GM21723 (cell line): ENCODE measurements at regions not wholly inside any gene's neighbourhood (a gene's known extent, or its start where the extent isn't known, plus 50 kb on each side); places are given as distances from the start of the nearest gene placed in this dataset.

Experiments used
- ATAC-seq: cut with Tn5 transposase; IDR thresholded peaks from one replicate; pipeline ENCODE4 v1.9.1; 2021; ENCODE audit warnings: mild to moderate bottlenecking, moderate library complexity; ENCODE audit not compliant: unreplicated experiment

- ATAC-seq: no peak
Observed at GRCh38 chr4:167645358-167645757, 411.1 kb upstream of the SPOCK3 start.

GRCh38 chr4:167652267-167652666 lies 418.0 kb upstream of the SPOCK3 start:
- no peak for ATAC-seq

GRCh38 chr4:167688660-167689142 lies 403.6 kb upstream of the ANXA10 start:
- no peak for ATAC-seq

- ATAC-seq: no peak
Observed at GRCh38 chr4:167702391-167702790, 389.9 kb upstream of the ANXA10 start.

GRCh38 chr4:167711517-167711916 lies 380.8 kb upstream of the ANXA10 start:
- no peak for ATAC-seq

GRCh38 chr4:167713756-167714155 lies 378.6 kb upstream of the ANXA10 start:
- no peak for ATAC-seq

GRCh38 chr4:167715176-167715575 lies 377.2 kb upstream of the ANXA10 start:
- no peak for ATAC-seq

GRCh38 chr4:167717495-167717894 lies 374.8 kb upstream of the ANXA10 start:
- ATAC-seq: no peak

GRCh38 chr4:167721617-167722486 lies 370.5 kb upstream of the ANXA10 start:
- ATAC-seq: no peak

GRCh38 chr4:167722487-167722808 lies 369.9 kb upstream of the ANXA10 start:
- no peak for ATAC-seq

- no peak for ATAC-seq
Observed at GRCh38 chr4:167724941-167725340, 367.4 kb upstream of the ANXA10 start.

GRCh38 chr4:167730769-167731168 lies 361.6 kb upstream of the ANXA10 start:
- ATAC-seq: no peak

GRCh38 chr4:167745024-167745687 lies 347.2 kb upstream of the ANXA10 start:
- no peak for ATAC-seq

GRCh38 chr4:167767281-167767680 lies 325.1 kb upstream of the ANXA10 start:
- ATAC-seq: no peak

GRCh38 chr4:167774646-167775045 lies 317.7 kb upstream of the ANXA10 start:
- ATAC-seq: no peak

- ATAC-seq: no peak
Observed at GRCh38 chr4:167775375-167775774, 317.0 kb upstream of the ANXA10 start.

- no peak for ATAC-seq
Observed at GRCh38 chr4:167779280-167779679, 313.1 kb upstream of the ANXA10 start.

GRCh38 chr4:167779864-167780263 lies 312.5 kb upstream of the ANXA10 start:
- ATAC-seq: no peak

GRCh38 chr4:167784826-167785225 lies 307.5 kb upstream of the ANXA10 start:
- no peak for ATAC-seq

- no peak for ATAC-seq
Observed at GRCh38 chr4:167785523-167785922, 306.8 kb upstream of the ANXA10 start.

GRCh38 chr4:167786504-167786903 lies 305.8 kb upstream of the ANXA10 start:
- no peak for ATAC-seq

- ATAC-seq: no peak
Observed at GRCh38 chr4:167787231-167787630, 305.1 kb upstream of the ANXA10 start.
